Keratinocyte (primary cell): ENCODE measurements at regions not wholly inside any gene's neighbourhood (a gene's known extent, or its start where the extent isn't known, plus 50 kb on each side); places are given as distances from the start of the nearest gene placed in this dataset.

Experiments
- DNase-seq: peaks from one replicate; pipeline ENCODE4 v3.0.0-alpha.2; 2011; ENCODE audit warnings: low read depth, missing footprints, low spot score
- FAIRE-seq: peaks from 2 replicates; lab custom pipeline; 2011; peaks lifted over from hg19 to GRCh38; lab: Jason Lieb, UNC
- H2AFZ ChIP-seq: 2 replicates; pipeline ENCODE4 v1.6.0; 2012; ENCODE audit warnings: low read length, control low read depth, inconsistent platforms; ENCODE audit not compliant: control insufficient read depth
- H3K27ac ChIP-seq: 2 replicates; pipeline ENCODE4 v1.5.1; 2011; ENCODE audit warnings: low read length; ENCODE audit not compliant: control insufficient read depth, insufficient read depth
- H3K27me3 ChIP-seq: 3 replicates; pipeline ENCODE4 v1.6.0; 2011; ENCODE audit warnings: low read length; ENCODE audit not compliant: control insufficient read depth, insufficient read depth; ENCODE audit errors: extremely low read depth
- H3K36me3 ChIP-seq, 2 experiments: 2 replicates in 1 of 2; 3 replicates in 1 of 2; pipeline ENCODE4 v1.5.1; 2011; ENCODE audit warnings: low read length in 2 of 2, mild to moderate bottlenecking in 1 of 2; ENCODE audit not compliant: control insufficient read depth in 2 of 2, insufficient read depth in 2 of 2; ENCODE audit errors: extremely low read depth in 1 of 2
- H3K4me1 ChIP-seq: 3 replicates; pipeline ENCODE4 v1.5.1; 2011; ENCODE audit warnings: low read length; ENCODE audit not compliant: control insufficient read depth, insufficient read depth; ENCODE audit errors: extremely low read depth
- H3K4me2 ChIP-seq: 3 replicates; pipeline ENCODE4 v1.6.0; 2011; ENCODE audit warnings: low read depth, low read length; ENCODE audit not compliant: control insufficient read depth, insufficient read depth; ENCODE audit errors: extremely low read depth
- H3K4me3 ChIP-seq, 3 experiments: fragments of 200-600 bp in 1 of 3; sonication (generic) in 1 of 3; 2 replicates in 2 of 3; 3 replicates in 1 of 3; pipeline ENCODE4 v1.5.1; 2011 to 2016; ENCODE audit warnings: low read length in 3 of 3, mild to moderate bottlenecking in 3 of 3, control low read depth in 2 of 3, inconsistent platforms in 1 of 3, low read depth in 1 of 3, mixed read lengths in 1 of 3, mixed run types in 1 of 3, moderate library complexity in 1 of 3; ENCODE audit not compliant: control insufficient read depth in 2 of 3, insufficient read depth in 2 of 3; ENCODE audit errors: extremely low read depth in 1 of 3
- H3K79me2 ChIP-seq: 2 replicates; pipeline ENCODE4 v1.6.0; 2012; ENCODE audit warnings: low read length; ENCODE audit not compliant: control insufficient read depth, insufficient read depth
- H3K9ac ChIP-seq: 3 replicates; pipeline ENCODE4 v1.6.0; 2011; ENCODE audit warnings: low read length; ENCODE audit not compliant: control insufficient read depth, insufficient read depth; ENCODE audit errors: extremely low read depth
- H3K9me1 ChIP-seq: 3 replicates; pipeline ENCODE4 v1.6.0; 2011; ENCODE audit warnings: low read length; ENCODE audit not compliant: control insufficient read depth, insufficient read depth; ENCODE audit errors: extremely low read depth
- H3K9me3 ChIP-seq: 2 replicates; pipeline ENCODE4 v1.5.1; 2012; ENCODE audit warnings: low read depth, low read length; ENCODE audit not compliant: control insufficient read depth
- H4K20me1 ChIP-seq: 3 replicates; pipeline ENCODE4 v1.6.0; 2011; ENCODE audit warnings: low read length; ENCODE audit not compliant: control insufficient read depth, insufficient read depth; ENCODE audit errors: extremely low read depth
- EZH2 ChIP-seq: IDR thresholded peaks from one replicate; pipeline ENCODE4 v1.6.1; 2012; ENCODE audit warnings: inconsistent platforms, mild to moderate bottlenecking, low read length, moderate library complexity
- dilution Hi-C: fragments of 300-500 bp; cut with MboI; formaldehyde crosslinking; loops from one replicate; pipeline ENCODE4 v1.7.0; 2020; ENCODE audit warnings: low sequenced_read_pairs; ENCODE audit not compliant: extremely low pct_ligation_motif_present
- TF ChIP-seq, protein P1 (sequence below), 3 experiments: IDR thresholded peaks in 1 of 3; conservative IDR thresholded peaks in 1 of 3; optimal IDR thresholded peaks in 1 of 3; 2 replicates in 2 of 3; 3 replicates in 1 of 3; pipeline versions ENCODE3 to v1.5.1; 2011; ENCODE audit warnings: low read length in 3 of 3, mild to moderate bottlenecking in 3 of 3, moderate library complexity in 2 of 3, control low read depth in 1 of 3, inconsistent platforms in 1 of 3; ENCODE audit not compliant: insufficient read depth in 2 of 3; ENCODE audit errors: extremely low read depth in 1 of 3

GRCh38 chr4:136803433-136803832, 728.9 kb downstream of the PCDH18 start:
- Histone ChIP-seq H3K4me2 (no peak overlapping the region), H3K4me3 (no peak overlapping the region), H3K4me1 (no peaks in the 10 kb centered on the region), H4K20me1 (no peaks in the 10 kb centered on the region), H2AFZ (no peak overlapping the region), H3K27me3 (no peaks in the 10 kb centered on the region), H3K27ac (no peak overlapping the region), H3K79me2 (no peaks in the 10 kb centered on the region), H3K9me1 (no peaks in the 10 kb centered on the region), H3K36me3 (no peaks in the 10 kb centered on the region), H3K9ac (no peak overlapping the region), H3K9me3 (no peaks in the 10 kb centered on the region)
- dilution Hi-C loops, result no loop called here
- DNase-seq (no peak), FAIRE-seq (no peak)
- no peak for TF ChIP-seq EZH2
- TF ChIP-seq, protein P1, sequence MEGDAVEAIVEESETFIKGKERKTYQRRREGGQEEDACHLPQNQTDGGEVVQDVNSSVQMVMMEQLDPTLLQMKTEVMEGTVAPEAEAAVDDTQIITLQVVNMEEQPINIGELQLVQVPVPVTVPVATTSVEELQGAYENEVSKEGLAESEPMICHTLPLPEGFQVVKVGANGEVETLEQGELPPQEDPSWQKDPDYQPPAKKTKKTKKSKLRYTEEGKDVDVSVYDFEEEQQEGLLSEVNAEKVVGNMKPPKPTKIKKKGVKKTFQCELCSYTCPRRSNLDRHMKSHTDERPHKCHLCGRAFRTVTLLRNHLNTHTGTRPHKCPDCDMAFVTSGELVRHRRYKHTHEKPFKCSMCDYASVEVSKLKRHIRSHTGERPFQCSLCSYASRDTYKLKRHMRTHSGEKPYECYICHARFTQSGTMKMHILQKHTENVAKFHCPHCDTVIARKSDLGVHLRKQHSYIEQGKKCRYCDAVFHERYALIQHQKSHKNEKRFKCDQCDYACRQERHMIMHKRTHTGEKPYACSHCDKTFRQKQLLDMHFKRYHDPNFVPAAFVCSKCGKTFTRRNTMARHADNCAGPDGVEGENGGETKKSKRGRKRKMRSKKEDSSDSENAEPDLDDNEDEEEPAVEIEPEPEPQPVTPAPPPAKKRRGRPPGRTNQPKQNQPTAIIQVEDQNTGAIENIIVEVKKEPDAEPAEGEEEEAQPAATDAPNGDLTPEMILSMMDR (optimal IDR thresholded peaks at IDR 0.05 in 1 of 3, IDR thresholded peaks at IDR 0.05 in 1 of 3, conservative IDR thresholded peaks at IDR 0.05 in 1 of 3; ENCODE audit: extremely low read depth in 1 of 3, insufficient read depth in 2 of 3, low read length in 3 of 3), result no peak

DNA sequence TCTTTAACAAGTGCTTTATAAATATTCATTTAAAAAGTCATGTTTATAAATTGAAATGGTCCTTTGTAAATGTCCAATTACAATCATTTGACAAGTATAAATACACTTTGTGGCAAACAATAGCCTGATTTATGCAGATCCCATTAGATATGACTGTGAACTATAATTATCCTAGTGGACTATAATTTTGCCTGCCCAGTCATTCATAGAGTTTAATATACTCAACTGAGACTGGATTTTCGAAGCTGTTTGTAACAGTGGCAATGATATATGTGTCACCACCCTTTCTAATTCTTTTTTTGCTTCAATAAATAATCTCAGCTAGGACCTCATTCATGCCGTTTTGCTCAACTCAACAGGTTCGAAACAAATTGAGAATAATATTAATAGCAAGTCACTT, 732.0 kb downstream of the PCDH18 start:
- H3K27ac ChIP-seq, result no peak overlapping the region
- no peaks in the 10 kb centered on the region for H3K36me3 ChIP-seq
- FAIRE-seq, result no peak
- H3K9me1 ChIP-seq, result no peaks in the 10 kb centered on the region
- H3K9me3 ChIP-seq, result no peaks in the 10 kb centered on the region
- H3K4me1 ChIP-seq, result no peaks in the 10 kb centered on the region
- no peak for DNase-seq
- H3K9ac ChIP-seq, result no peak overlapping the region
- no peak overlapping the region for H2AFZ ChIP-seq
- H3K27me3 ChIP-seq, result no peaks in the 10 kb centered on the region
- no peaks in the 10 kb centered on the region for H3K79me2 ChIP-seq
- H4K20me1 ChIP-seq, result no peaks in the 10 kb centered on the region
- no peak overlapping the region for H3K4me2 ChIP-seq
- no peak overlapping the region for H3K4me3 ChIP-seq
- dilution Hi-C loops, result no loop called here
- TF ChIP-seq EZH2, result no peak
- TF ChIP-seq, protein P1 (optimal IDR thresholded peaks at IDR 0.05 in 1 of 3, IDR thresholded peaks at IDR 0.05 in 1 of 3, conservative IDR thresholded peaks at IDR 0.05 in 1 of 3; ENCODE audit: extremely low read depth in 1 of 3, insufficient read depth in 2 of 3, low read length in 3 of 3), result no peak
